ENCODE measurements at regions not wholly inside any gene's neighbourhood (a gene's known extent, or its start where the extent isn't known, plus 50 kb on each side); places are given as distances from the start of the nearest gene placed in this dataset.

GRCh38 chr3:182005701-182006100 is 294.0 kb downstream of the SOX2 start:
- Histone ChIP-seq H3K4me1 (ENCODE audit: control insufficient read depth in 2 of 3, insufficient read depth in 2 of 3, low read depth in 1 of 3, low read length in 3 of 3) (no peaks in the 10 kb centered on the region), H3K9ac (ENCODE audit: low read length in 3 of 3) (no peak overlapping the region), H3K9me3 (ENCODE audit: control insufficient read depth in 2 of 3, insufficient read depth in 1 of 3, low read length in 3 of 3) (no peaks in the 10 kb centered on the region), H3K4me3 (ENCODE audit: low read length in 3 of 3) (no peak overlapping the region), H3K36me3 (ENCODE audit: control insufficient read depth in 2 of 3, insufficient read depth in 3 of 3, low read length in 3 of 3) (no peaks in the 10 kb centered on the region), H3K27ac (ENCODE audit: low read depth in 2 of 2, low read length in 2 of 2) (no peak overlapping the region), H3K27me3 (ENCODE audit: control insufficient read depth, insufficient read depth, low read length) (no peaks in the 10 kb centered on the region)
- no peak for DNase-seq
- TF ChIP-seq CTCF (IDR thresholded peaks at IDR 0.05; ENCODE audit: borderline replicate concordance, extremely low read depth, insufficient read depth), result no peak
- intact Hi-C loops (cut with DNase I), result no loop called here
- FAIRE-seq, result no peak

GRCh38 chr3:182006431-182006830 is 294.7 kb downstream of the SOX2 start:
- intact Hi-C loops (cut with DNase I), result no loop called here
- Histone ChIP-seq H3K4me3 (ENCODE audit: low read length in 3 of 3) (no peak overlapping the region), H3K4me1 (ENCODE audit: control insufficient read depth in 2 of 3, insufficient read depth in 2 of 3, low read depth in 1 of 3, low read length in 3 of 3) (no peaks in the 10 kb centered on the region), H3K27me3 (ENCODE audit: control insufficient read depth, insufficient read depth, low read length) (no peaks in the 10 kb centered on the region), H3K9ac (ENCODE audit: low read length in 3 of 3) (no peak overlapping the region), H3K36me3 (ENCODE audit: control insufficient read depth in 2 of 3, insufficient read depth in 3 of 3, low read length in 3 of 3) (no peaks in the 10 kb centered on the region), H3K27ac (ENCODE audit: low read depth in 2 of 2, low read length in 2 of 2) (no peak overlapping the region), H3K9me3 (ENCODE audit: control insufficient read depth in 2 of 3, insufficient read depth in 1 of 3, low read length in 3 of 3) (no peaks in the 10 kb centered on the region)
- no peak for DNase-seq
- FAIRE-seq, result no peak
- TF ChIP-seq CTCF (IDR thresholded peaks at IDR 0.05; ENCODE audit: borderline replicate concordance, extremely low read depth, insufficient read depth), result no peak

- no peak for TF ChIP-seq CTCF (IDR thresholded peaks at IDR 0.05; ENCODE audit: borderline replicate concordance, extremely low read depth, insufficient read depth)
- FAIRE-seq, result no peak
Measured at GRCh38 chr3:182007441-182007840, 295.7 kb downstream of the SOX2 start.

GRCh38 chr3:182018361-182018760 is 306.6 kb downstream of the SOX2 start:
- FAIRE-seq (no peak), DNase-seq (no peak)
- intact Hi-C loops (cut with DNase I), result no loop called here
- H3K4me3 ChIP-seq (ENCODE audit: low read length in 3 of 3), result no peak overlapping the region
- no peaks in the 10 kb centered on the region for H3K4me1 ChIP-seq (ENCODE audit: control insufficient read depth in 2 of 3, insufficient read depth in 2 of 3, low read depth in 1 of 3, low read length in 3 of 3)
- H3K36me3 ChIP-seq (ENCODE audit: control insufficient read depth in 2 of 3, insufficient read depth in 3 of 3, low read length in 3 of 3), result no peaks in the 10 kb centered on the region
- no peaks in the 10 kb centered on the region for H3K9me3 ChIP-seq (ENCODE audit: control insufficient read depth in 2 of 3, insufficient read depth in 1 of 3, low read length in 3 of 3)
- no peak for TF ChIP-seq CTCF (IDR thresholded peaks at IDR 0.05; ENCODE audit: borderline replicate concordance, extremely low read depth, insufficient read depth)
- H3K27ac ChIP-seq (ENCODE audit: low read depth in 2 of 2, low read length in 2 of 2), result no peak overlapping the region
- H3K27me3 ChIP-seq (ENCODE audit: control insufficient read depth, insufficient read depth, low read length), result no peaks in the 10 kb centered on the region
- H3K9ac ChIP-seq (ENCODE audit: low read length in 3 of 3), result no peak overlapping the region

More at GRCh38 chr3:182007441-182007840, 295.7 kb downstream of the SOX2 start:
- no peaks in the 10 kb centered on the region for H3K4me1 ChIP-seq (ENCODE audit: control insufficient read depth in 2 of 3, insufficient read depth in 2 of 3, low read depth in 1 of 3, low read length in 3 of 3)
- intact Hi-C loops (cut with DNase I), result no loop called here
- H3K27me3 ChIP-seq (ENCODE audit: control insufficient read depth, insufficient read depth, low read length), result no peaks in the 10 kb centered on the region
- no peak overlapping the region for H3K27ac ChIP-seq (ENCODE audit: low read depth in 2 of 2, low read length in 2 of 2)
- H3K9ac ChIP-seq (ENCODE audit: low read length in 3 of 3), result no peak overlapping the region
- H3K36me3 ChIP-seq (ENCODE audit: control insufficient read depth in 2 of 3, insufficient read depth in 3 of 3, low read length in 3 of 3), result no peaks in the 10 kb centered on the region
- H3K4me3 ChIP-seq (ENCODE audit: low read length in 3 of 3), result no peak overlapping the region
- DNase-seq, result no peak
- no peaks in the 10 kb centered on the region for H3K9me3 ChIP-seq (ENCODE audit: control insufficient read depth in 2 of 3, insufficient read depth in 1 of 3, low read length in 3 of 3)

Measured in kidney (tissue), 13 donors.